ENCODE measurements at regions not wholly inside any gene's neighbourhood (a gene's known extent, or its start where the extent isn't known, plus 50 kb on each side); places are given as distances from the start of the nearest gene placed in this dataset.

DNA sequence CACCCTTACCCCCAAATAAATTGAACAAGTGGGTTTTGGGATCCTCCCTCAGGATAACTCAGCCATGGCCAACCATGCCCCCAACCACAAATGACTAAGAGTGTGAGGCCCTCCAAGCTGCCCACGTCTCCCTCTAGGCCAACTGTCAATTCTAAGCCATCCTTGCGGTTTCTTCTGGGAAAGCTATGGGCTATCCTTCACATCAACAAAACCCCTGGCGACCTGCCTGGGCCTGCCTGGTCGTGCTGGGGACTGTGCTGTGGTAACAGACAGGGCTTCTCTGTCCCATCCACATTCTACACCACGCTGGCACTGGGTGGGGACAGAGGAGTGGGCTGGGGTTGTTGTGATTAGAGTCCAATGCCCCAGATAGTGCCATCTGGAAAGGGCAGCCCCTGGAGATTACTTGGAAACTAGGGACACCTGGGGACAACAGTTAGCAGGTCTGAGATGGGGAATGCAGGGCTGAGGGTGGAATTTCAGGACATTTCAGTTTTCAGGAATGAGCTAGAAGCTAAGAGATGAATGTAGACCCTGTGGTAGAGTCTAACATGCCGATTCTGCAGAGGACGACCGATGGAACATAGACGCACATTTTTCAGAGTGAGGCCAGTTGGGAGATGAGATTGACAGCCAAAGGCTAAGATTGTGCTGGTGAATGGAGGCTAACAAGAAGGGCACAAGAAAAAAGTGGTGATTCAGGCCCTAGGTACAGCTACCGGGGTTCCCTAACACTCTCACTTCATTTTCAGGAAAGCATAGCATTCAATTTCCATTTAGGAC is 131.9 kb downstream of the RASSF10 start:
- TF ChIP-seq, protein P1, sequence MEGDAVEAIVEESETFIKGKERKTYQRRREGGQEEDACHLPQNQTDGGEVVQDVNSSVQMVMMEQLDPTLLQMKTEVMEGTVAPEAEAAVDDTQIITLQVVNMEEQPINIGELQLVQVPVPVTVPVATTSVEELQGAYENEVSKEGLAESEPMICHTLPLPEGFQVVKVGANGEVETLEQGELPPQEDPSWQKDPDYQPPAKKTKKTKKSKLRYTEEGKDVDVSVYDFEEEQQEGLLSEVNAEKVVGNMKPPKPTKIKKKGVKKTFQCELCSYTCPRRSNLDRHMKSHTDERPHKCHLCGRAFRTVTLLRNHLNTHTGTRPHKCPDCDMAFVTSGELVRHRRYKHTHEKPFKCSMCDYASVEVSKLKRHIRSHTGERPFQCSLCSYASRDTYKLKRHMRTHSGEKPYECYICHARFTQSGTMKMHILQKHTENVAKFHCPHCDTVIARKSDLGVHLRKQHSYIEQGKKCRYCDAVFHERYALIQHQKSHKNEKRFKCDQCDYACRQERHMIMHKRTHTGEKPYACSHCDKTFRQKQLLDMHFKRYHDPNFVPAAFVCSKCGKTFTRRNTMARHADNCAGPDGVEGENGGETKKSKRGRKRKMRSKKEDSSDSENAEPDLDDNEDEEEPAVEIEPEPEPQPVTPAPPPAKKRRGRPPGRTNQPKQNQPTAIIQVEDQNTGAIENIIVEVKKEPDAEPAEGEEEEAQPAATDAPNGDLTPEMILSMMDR (IDR thresholded peaks at IDR 0.05 in 2 of 3, conservative IDR thresholded peaks at IDR 0.05 in 1 of 3; ENCODE audit: insufficient read depth in 2 of 3, low read depth in 1 of 3, low read length in 3 of 3), result no peak
- TF ChIP-seq HCFC1 (IDR thresholded peaks at IDR 0.05; ENCODE audit: low read depth, low read length), result no peak
- TF ChIP-seq PYGO2 (tag; IDR thresholded peaks at IDR 0.05), result no peak
- TF ChIP-seq MAZ (CRISPR knock-in tag; conservative IDR thresholded peaks at IDR 0.05 in 1 of 2, IDR thresholded peaks at IDR 0.05 in 1 of 2), result no peak
- TF ChIP-seq MXI1 (IDR thresholded peaks at IDR 0.05; ENCODE audit: low read depth, low read length), result no peak
